Parathyroid adenoma (tissue), 2 donors: ENCODE measurements at regions not wholly inside any gene's neighbourhood (a gene's known extent, or its start where the extent isn't known, plus 50 kb on each side); places are given as distances from the start of the nearest gene placed in this dataset.

Experiments used
- H2AFZ ChIP-seq: fragments of 300-600 bp; sonication (generic); one replicate; pipeline ENCODE4 v1.7.0; 2017; ENCODE audit warnings: antibody characterized with exemption, mild to moderate bottlenecking
- H3K27ac ChIP-seq: fragments of 300-600 bp; sonication (generic); one replicate; pipeline ENCODE4 v1.7.0; 2017
- H3K27me3 ChIP-seq: fragments of 300-600 bp; sonication (generic); one replicate; pipeline ENCODE4 v1.7.0; 2017; ENCODE audit warnings: low read length; ENCODE audit not compliant: control insufficient read depth, insufficient read depth
- H3K36me3 ChIP-seq: fragments of 300-600 bp; sonication (generic); one replicate; pipeline ENCODE4 v1.7.0; 2017; ENCODE audit warnings: low read length; ENCODE audit not compliant: control insufficient read depth, insufficient read depth
- H3K4me1 ChIP-seq: fragments of 300-600 bp; sonication (generic); one replicate; pipeline ENCODE4 v1.7.0; 2017; ENCODE audit warnings: control low read depth
- H3K4me2 ChIP-seq: fragments of 300-600 bp; sonication (generic); one replicate; pipeline ENCODE4 v1.7.0; 2017; ENCODE audit warnings: low read length
- H3K4me3 ChIP-seq: fragments of 300-600 bp; sonication (generic); one replicate; pipeline ENCODE4 v1.7.0; 2017; ENCODE audit warnings: low read depth, low read length
- H3K79me2 ChIP-seq: fragments of 300-600 bp; sonication (generic); one replicate; pipeline ENCODE4 v1.7.0; 2017; ENCODE audit warnings: control low read depth
- H3K9ac ChIP-seq: fragments of 300-600 bp; sonication (generic); one replicate; pipeline ENCODE4 v1.7.0; 2017; ENCODE audit warnings: mild to moderate bottlenecking
- H3K9me3 ChIP-seq: fragments of 300-600 bp; sonication (generic); one replicate; pipeline ENCODE4 v1.7.0; 2017; ENCODE audit warnings: low read length; ENCODE audit not compliant: control insufficient read depth
- TF ChIP-seq, protein P1 (sequence below): fragments of 300-600 bp; sonication (generic); IDR thresholded peaks from one replicate; pipeline ENCODE4 v1.7.0; 2017; ENCODE audit warnings: antibody characterized with exemption, mild to moderate bottlenecking
- donor health status: primary hyperparathyroidism.

DNA sequence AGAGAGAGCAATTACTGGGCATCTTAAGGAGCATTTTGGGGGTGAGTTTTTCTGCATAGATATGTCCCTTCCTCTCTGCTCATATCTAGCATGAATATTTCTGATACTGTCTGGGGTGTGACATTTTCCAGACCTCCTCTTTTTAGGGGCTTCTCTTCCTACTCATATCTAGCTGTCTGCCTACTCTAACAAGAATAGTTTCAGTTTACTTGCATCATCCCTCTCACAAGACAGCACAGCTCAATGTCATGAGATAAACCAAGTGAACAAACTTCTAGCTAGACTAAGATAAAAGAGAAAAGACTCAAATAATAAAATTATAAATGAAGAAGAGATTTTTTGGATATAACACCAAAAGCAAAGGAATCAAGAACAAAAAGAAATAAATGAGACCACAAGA lies 419.5 kb upstream of the SORCS1 start:
- no peak overlapping the region for H2AFZ ChIP-seq
- TF ChIP-seq, protein P1, sequence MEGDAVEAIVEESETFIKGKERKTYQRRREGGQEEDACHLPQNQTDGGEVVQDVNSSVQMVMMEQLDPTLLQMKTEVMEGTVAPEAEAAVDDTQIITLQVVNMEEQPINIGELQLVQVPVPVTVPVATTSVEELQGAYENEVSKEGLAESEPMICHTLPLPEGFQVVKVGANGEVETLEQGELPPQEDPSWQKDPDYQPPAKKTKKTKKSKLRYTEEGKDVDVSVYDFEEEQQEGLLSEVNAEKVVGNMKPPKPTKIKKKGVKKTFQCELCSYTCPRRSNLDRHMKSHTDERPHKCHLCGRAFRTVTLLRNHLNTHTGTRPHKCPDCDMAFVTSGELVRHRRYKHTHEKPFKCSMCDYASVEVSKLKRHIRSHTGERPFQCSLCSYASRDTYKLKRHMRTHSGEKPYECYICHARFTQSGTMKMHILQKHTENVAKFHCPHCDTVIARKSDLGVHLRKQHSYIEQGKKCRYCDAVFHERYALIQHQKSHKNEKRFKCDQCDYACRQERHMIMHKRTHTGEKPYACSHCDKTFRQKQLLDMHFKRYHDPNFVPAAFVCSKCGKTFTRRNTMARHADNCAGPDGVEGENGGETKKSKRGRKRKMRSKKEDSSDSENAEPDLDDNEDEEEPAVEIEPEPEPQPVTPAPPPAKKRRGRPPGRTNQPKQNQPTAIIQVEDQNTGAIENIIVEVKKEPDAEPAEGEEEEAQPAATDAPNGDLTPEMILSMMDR: no peak
- H3K9ac ChIP-seq: no peak overlapping the region

DNA sequence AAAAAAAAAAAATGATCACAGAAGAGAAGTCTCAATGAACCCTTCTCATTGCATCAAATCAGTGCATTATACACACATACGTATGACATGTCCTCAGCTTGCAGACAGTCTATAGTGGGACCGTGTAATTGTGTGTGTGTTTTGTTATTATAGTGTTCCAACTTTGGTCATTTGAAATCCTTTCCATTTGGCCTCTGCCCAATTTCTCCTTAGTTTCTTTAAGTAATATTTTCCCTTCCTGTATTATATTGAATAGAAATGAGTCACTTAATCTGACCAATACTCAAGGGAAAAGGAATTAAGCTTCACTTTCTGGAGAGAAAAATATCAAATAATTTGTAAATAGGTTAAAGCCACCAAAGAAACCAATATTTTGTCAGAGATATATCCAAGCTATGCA lies 415.5 kb upstream of the SORCS1 start:
- H3K9ac ChIP-seq: no peak overlapping the region
- H3K4me1 ChIP-seq: no peaks in the 10 kb centered on the region
- H3K9me3 ChIP-seq: no peaks in the 10 kb centered on the region
- H3K36me3 ChIP-seq: no peaks in the 10 kb centered on the region
- H2AFZ ChIP-seq: no peak overlapping the region
- H3K27me3 ChIP-seq: no peaks in the 10 kb centered on the region
- no peak overlapping the region for H3K4me2 ChIP-seq
- H3K4me3 ChIP-seq: no peak overlapping the region
- no peaks in the 10 kb centered on the region for H3K79me2 ChIP-seq
- TF ChIP-seq, protein P1: no peak
- H3K27ac ChIP-seq: no peak overlapping the region

More for the DNA sequence above, 419.5 kb upstream of the SORCS1 start:
- Histone ChIP-seq H3K9me3 (no peaks in the 10 kb centered on the region), H3K4me2 (no peak overlapping the region), H3K4me3 (no peak overlapping the region), H3K4me1 (no peaks in the 10 kb centered on the region), H3K79me2 (no peaks in the 10 kb centered on the region), H3K36me3 (no peaks in the 10 kb centered on the region), H3K27ac (no peak overlapping the region), H3K27me3 (no peaks in the 10 kb centered on the region)

DNA sequence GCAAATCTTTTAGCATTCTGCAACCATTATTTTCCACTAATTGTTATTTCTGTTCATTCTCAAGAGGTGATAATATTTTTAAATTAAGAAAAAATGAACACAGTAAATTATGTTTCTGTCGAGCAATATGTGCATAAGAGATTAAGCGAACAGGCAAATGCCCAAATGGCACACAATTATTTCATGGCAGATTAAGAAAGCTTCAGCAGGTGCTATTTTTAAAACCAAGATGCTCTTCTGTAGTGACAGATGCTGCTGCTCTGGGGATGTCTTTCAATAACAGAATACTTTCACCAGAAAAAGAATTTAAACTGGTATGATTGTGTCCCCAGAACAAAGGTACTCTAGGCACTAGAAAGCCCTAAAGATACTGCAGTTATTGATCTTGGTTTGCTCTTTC lies 412.7 kb upstream of the SORCS1 start:
- no peaks in the 10 kb centered on the region for H3K9me3 ChIP-seq
- no peak overlapping the region for H3K4me3 ChIP-seq
- no peaks in the 10 kb centered on the region for H3K4me1 ChIP-seq
- H3K36me3 ChIP-seq: no peaks in the 10 kb centered on the region
- no peak overlapping the region for H3K9ac ChIP-seq
- H3K27ac ChIP-seq: no peak overlapping the region
- TF ChIP-seq, protein P1: no peak
- no peak overlapping the region for H2AFZ ChIP-seq
- no peaks in the 10 kb centered on the region for H3K79me2 ChIP-seq
- no peaks in the 10 kb centered on the region for H3K27me3 ChIP-seq
- no peak overlapping the region for H3K4me2 ChIP-seq

DNA sequence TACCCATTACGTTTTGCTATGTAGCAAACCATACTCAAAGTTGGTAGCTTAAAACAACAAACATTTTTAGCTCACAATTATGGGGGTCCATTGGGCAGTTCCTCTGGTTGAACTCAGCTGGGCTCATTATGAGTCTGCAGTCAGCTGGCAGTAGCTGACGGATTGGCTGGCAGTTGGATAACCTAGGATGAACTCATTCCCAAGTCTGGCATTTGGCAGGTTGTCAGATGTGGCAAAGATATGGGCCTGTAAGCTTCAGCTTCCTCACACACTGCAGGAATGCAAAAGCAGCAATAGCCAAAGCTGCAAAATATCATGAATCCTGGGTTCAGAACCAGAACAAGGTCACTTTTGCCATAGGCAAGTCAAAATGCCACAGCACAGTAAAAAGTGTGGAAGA lies 412.2 kb upstream of the SORCS1 start:
- Histone ChIP-seq H2AFZ (no peak overlapping the region), H3K9me3 (no peaks in the 10 kb centered on the region), H3K27ac (no peak overlapping the region), H3K9ac (no peak overlapping the region), H3K4me2 (no peak overlapping the region), H3K79me2 (no peaks in the 10 kb centered on the region), H3K4me3 (no peak overlapping the region), H3K36me3 (no peaks in the 10 kb centered on the region), H3K27me3 (no peaks in the 10 kb centered on the region), H3K4me1 (no peaks in the 10 kb centered on the region)
- TF ChIP-seq, protein P1: no peak

- Histone ChIP-seq H3K27me3 (no peaks in the 10 kb centered on the region), H3K27ac (no peak overlapping the region), H3K9me3 (no peaks in the 10 kb centered on the region), H2AFZ (no peak overlapping the region), H3K36me3 (no peaks in the 10 kb centered on the region), H3K4me1 (no peaks in the 10 kb centered on the region), H3K9ac (no peak overlapping the region), H3K4me2 (no peak overlapping the region), H3K79me2 (no peaks in the 10 kb centered on the region), H3K4me3 (no peak overlapping the region)
- TF ChIP-seq, protein P1: no peak
Observed at GRCh38 chr10:107565014-107565413, 400.5 kb upstream of the SORCS1 start.
